SK-N-SH (cell line): ENCODE measurements at regions not wholly inside any gene's neighbourhood (a gene's known extent, or its start where the extent isn't known, plus 50 kb on each side); places are given as distances from the start of the nearest gene placed in this dataset.

Experiments used
- CTCF ChIA-PET: fragments of 300-600, 350-600 bp; formaldehyde crosslinking; extraction: SDS; loops from one replicate; lab custom pipeline; 2021; lab: Yijun Ruan, JAX
- POLR2A ChIA-PET: fragments of 350-600 bp; sonication (Branson Sonifier 250); formaldehyde crosslinking; extraction: SDS; loops from one replicate; lab custom pipeline; 2020; ENCODE audit warnings: antibody characterized with exemption, inconsistent platforms; lab: Yijun Ruan, JAX
- DNase-seq: peaks from one replicate; pipeline ENCODE4 v3.0.0; 2012
- H2AFZ ChIP-seq: fragments of 200-600 bp; sonication (generic); 2 replicates; pipeline ENCODE4 v1.8.1; 2016; ENCODE audit warnings: antibody characterized with exemption, mild to moderate bottlenecking, low read depth
- H3F3A ChIP-seq: fragments of 200-600 bp; sonication (generic); replicated peaks from 2 replicates; pipeline ENCODE3; 2016; ENCODE audit warnings: antibody characterized with exemption, mild to moderate bottlenecking; ENCODE audit not compliant: insufficient read depth
- H3K27ac ChIP-seq, 2 experiments: fragments of 200-500 bp in 1 of 2; fragments of 200-600 bp in 1 of 2; sonication (Bioruptor generic) in 1 of 2; sonication (generic), shearing (Covaris generic) in 1 of 2; 2 replicates each; pipeline versions ENCODE4 v1.5.1 to v1.6.1; 2014 to 2016; ENCODE audit warnings: low read depth in 2 of 2, inconsistent platforms in 1 of 2, low read length in 1 of 2, mild to moderate bottlenecking in 1 of 2, mixed read lengths in 1 of 2
- H3K27me3 ChIP-seq: fragments of 200-600 bp; sonication (generic), shearing (Covaris generic); 2 replicates; pipeline ENCODE4 v1.6.1; 2016; ENCODE audit warnings: mixed run types; ENCODE audit not compliant: insufficient read depth
- H3K36me3 ChIP-seq, 2 experiments: fragments of 200-500 bp in 1 of 2; fragments of 200-600 bp in 1 of 2; sonication (Bioruptor generic) in 1 of 2; sonication (generic) in 1 of 2; replicated peaks in 1 of 2; 2 replicates each; pipeline versions ENCODE3 to v1.5.1; 2014 to 2016; ENCODE audit warnings: low read length in 1 of 2, mild to moderate bottlenecking in 1 of 2; ENCODE audit not compliant: insufficient read depth in 2 of 2, control insufficient read depth in 1 of 2
- H3K4me1 ChIP-seq, 2 experiments: fragments of 200-500 bp in 1 of 2; fragments of 200-600 bp in 1 of 2; sonication (Bioruptor generic) in 1 of 2; sonication (generic), shearing (Covaris generic) in 1 of 2; 2 replicates each; pipeline versions ENCODE4 v1.5.1 to v1.6.1; 2014 to 2016; ENCODE audit warnings: low read depth in 1 of 2, low read length in 1 of 2, mixed run types in 1 of 2; ENCODE audit not compliant: insufficient read depth in 2 of 2, control insufficient read depth in 1 of 2
- H3K4me2 ChIP-seq: fragments of 200-600 bp; sonication (generic), shearing (Covaris generic); 2 replicates; pipeline ENCODE4 v1.6.1; 2017; ENCODE audit warnings: mixed run types
- H3K4me3 ChIP-seq, 2 experiments: fragments of 200-500 bp in 1 of 2; fragments of 200-600 bp in 1 of 2; sonication (Bioruptor generic) in 1 of 2; sonication (generic), shearing (Covaris generic) in 1 of 2; 2 replicates each; pipeline versions ENCODE4 v1.5.1 to v1.8.1; 2014 to 2016; ENCODE audit warnings: low read depth in 2 of 2, inconsistent platforms in 1 of 2, low read length in 1 of 2, mild to moderate bottlenecking in 1 of 2, mixed read lengths in 1 of 2, moderate library complexity in 1 of 2
- H3K79me2 ChIP-seq: fragments of 200-600 bp; sonication (generic); 2 replicates; pipeline ENCODE4 v1.8.1; 2017; ENCODE audit warnings: mild to moderate bottlenecking; ENCODE audit not compliant: insufficient read depth
- H3K9ac ChIP-seq: fragments of 200-600 bp; sonication (generic); 2 replicates; pipeline ENCODE4 v1.6.1; 2017; ENCODE audit warnings: mixed run types
- H3K9me2 ChIP-seq: fragments of 200-600 bp; sonication (generic); 2 replicates; pipeline ENCODE4 v1.6.1; 2017; ENCODE audit warnings: mixed run types
- H3K9me3 ChIP-seq: fragments of 200-600 bp; sonication (generic); 2 replicates; pipeline ENCODE4 v1.6.1; 2017; ENCODE audit warnings: mixed run types, mild to moderate bottlenecking, moderate library complexity
- H4K20me1 ChIP-seq: fragments of 200-600 bp; sonication (generic); 2 replicates; pipeline ENCODE4 v1.6.1; 2017; ENCODE audit warnings: mild to moderate bottlenecking, mixed run types; ENCODE audit not compliant: insufficient read depth
- EZH2phosphoT487 ChIP-seq: fragments of 200-600 bp; sonication (generic); IDR thresholded peaks from 2 replicates; pipeline ENCODE4 v1.6.1; 2017; ENCODE audit warnings: low read depth, mixed run types, mild to moderate bottlenecking, antibody characterized with exemption, moderate library complexity, borderline replicate concordance
- FOSL2 ChIP-seq: IDR thresholded peaks from 2 replicates; pipeline ENCODE4 v1.4.0; 2012; ENCODE audit warnings: low read depth, mild to moderate bottlenecking, moderate library complexity, borderline replicate concordance
- FOXJ3 ChIP-seq: sonication (generic); formaldehyde crosslinking; IDR thresholded peaks from 2 replicates; pipeline ENCODE4 v1.5.1; 2020; ENCODE audit warnings: mild to moderate bottlenecking, missing genetic modification reagents
- MEF2A ChIP-seq: IDR thresholded peaks from 2 replicates; pipeline ENCODE4 v1.4.0; 2012; ENCODE audit warnings: low read depth, borderline replicate concordance
- MXI1 ChIP-seq: IDR thresholded peaks from 2 replicates; pipeline ENCODE4 v1.6.1; 2012; ENCODE audit warnings: mild to moderate bottlenecking, low read depth, low read length, improper control_type of control experiment
- POLR2AphosphoS5 ChIP-seq: IDR thresholded peaks from 2 replicates; pipeline ENCODE4 v1.6.1; 2012; ENCODE audit warnings: low read depth, low read length
- RFX5 ChIP-seq: IDR thresholded peaks from 2 replicates; pipeline ENCODE4 v1.6.1; 2012; ENCODE audit warnings: mild to moderate bottlenecking, improper control_type of control experiment, low read length
- SIN3A ChIP-seq: IDR thresholded peaks from 2 replicates; pipeline ENCODE4 v1.6.1; 2012; ENCODE audit warnings: low read depth, mild to moderate bottlenecking, low read length, moderate library complexity, borderline replicate concordance
- TAF1 ChIP-seq: IDR thresholded peaks from 2 replicates; pipeline ENCODE4 v1.6.1; 2012; ENCODE audit warnings: low read depth, mild to moderate bottlenecking, low read length, moderate library complexity, borderline replicate concordance
- YY1 ChIP-seq: IDR thresholded peaks from 2 replicates; pipeline ENCODE4 v1.4.0; 2012; ENCODE audit warnings: low read depth, mild to moderate bottlenecking
- WGBS: methylation state at CpG from one replicate; pipeline ENCODE4 v1.1.6; 2017; ENCODE audit warnings: low lambda C conversion rate; 5-methylcytosine and 5-hydroxymethylcytosine counted together
- TF ChIP-seq, protein P1 (sequence below): IDR thresholded peaks from 2 replicates; pipeline ENCODE4 v1.4.0; 2012; ENCODE audit warnings: low read depth
- TF ChIP-seq, protein P2 (sequence below): IDR thresholded peaks from 2 replicates; pipeline ENCODE4 v1.6.1; 2012; ENCODE audit warnings: mild to moderate bottlenecking, low read depth, low read length, moderate library complexity
- TF ChIP-seq, protein P3 (sequence below): fragments of 150-350 bp; IDR thresholded peaks from 2 replicates; pipeline ENCODE4 v1.6.1; 2017; ENCODE audit warnings: antibody characterized with exemption, low read length, low read depth, borderline replicate concordance
- TF ChIP-seq, protein P4 (sequence below): IDR thresholded peaks from 2 replicates; pipeline ENCODE4 v1.4.0; 2012; ENCODE audit warnings: low read depth, borderline replicate concordance
- TF ChIP-seq, protein P5 (sequence below): fragments of 150-350 bp; IDR thresholded peaks from 2 replicates; pipeline ENCODE4 v1.6.1; 2016; ENCODE audit warnings: mild to moderate bottlenecking, low read depth, low read length
- TF ChIP-seq, protein P6 (sequence below): IDR thresholded peaks from 2 replicates; pipeline ENCODE4; 2012

DNA sequence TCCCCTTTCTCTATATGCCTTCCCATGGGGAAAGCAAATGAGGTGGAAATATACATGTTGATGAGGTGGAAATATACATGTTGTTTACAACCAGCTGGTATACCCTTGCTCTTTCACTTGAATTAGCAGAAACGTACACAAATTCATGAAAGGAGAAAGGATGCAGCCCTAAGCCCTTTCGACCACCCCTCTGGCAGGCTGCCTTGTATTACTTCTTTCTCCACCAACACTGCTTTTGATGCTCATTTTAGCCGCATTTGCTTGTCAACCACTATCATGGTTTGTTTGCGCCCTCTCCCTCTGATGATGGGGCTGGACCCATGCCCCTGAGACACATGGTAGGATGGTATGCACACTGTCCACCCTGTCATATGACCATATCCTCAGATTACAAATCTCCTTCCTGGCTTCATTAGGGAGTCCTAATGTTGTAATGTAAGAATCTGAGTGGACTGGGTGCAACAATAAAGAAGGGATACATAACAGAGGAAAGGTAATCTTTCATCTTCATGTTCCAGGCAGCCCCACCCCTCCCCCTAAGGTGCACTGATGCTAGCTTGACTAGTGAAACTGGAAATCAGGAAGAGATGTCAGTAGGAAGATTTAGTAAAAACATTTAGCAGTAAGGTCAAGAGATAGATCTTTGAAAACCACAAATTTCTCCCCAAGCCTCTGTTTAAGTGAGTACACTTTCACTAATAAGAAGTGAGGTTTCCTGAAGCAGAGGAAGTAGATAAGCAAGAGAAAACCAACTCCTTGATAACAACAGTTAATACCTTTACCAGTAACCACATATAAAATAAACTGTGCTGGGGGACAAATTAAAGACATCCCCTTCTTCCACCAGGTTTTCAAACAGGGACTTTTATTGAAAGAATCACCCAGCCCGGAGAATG lies 536.8 kb upstream of the NRP1 start:
- TF ChIP-seq MEF2A (no peak), SIN3A (no peak), EZH2phosphoT487 (no peak), FOSL2 (no peak), FOXJ3 (CRISPR knock-in tag) (no peak), YY1 (no peak), TAF1 (no peak), RFX5 (no peak), POLR2AphosphoS5 (no peak), MXI1 (no peak)
- TF ChIP-seq, protein P1, sequence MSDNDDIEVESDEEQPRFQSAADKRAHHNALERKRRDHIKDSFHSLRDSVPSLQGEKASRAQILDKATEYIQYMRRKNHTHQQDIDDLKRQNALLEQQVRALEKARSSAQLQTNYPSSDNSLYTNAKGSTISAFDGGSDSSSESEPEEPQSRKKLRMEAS, result no peak
- TF ChIP-seq, protein P2, sequence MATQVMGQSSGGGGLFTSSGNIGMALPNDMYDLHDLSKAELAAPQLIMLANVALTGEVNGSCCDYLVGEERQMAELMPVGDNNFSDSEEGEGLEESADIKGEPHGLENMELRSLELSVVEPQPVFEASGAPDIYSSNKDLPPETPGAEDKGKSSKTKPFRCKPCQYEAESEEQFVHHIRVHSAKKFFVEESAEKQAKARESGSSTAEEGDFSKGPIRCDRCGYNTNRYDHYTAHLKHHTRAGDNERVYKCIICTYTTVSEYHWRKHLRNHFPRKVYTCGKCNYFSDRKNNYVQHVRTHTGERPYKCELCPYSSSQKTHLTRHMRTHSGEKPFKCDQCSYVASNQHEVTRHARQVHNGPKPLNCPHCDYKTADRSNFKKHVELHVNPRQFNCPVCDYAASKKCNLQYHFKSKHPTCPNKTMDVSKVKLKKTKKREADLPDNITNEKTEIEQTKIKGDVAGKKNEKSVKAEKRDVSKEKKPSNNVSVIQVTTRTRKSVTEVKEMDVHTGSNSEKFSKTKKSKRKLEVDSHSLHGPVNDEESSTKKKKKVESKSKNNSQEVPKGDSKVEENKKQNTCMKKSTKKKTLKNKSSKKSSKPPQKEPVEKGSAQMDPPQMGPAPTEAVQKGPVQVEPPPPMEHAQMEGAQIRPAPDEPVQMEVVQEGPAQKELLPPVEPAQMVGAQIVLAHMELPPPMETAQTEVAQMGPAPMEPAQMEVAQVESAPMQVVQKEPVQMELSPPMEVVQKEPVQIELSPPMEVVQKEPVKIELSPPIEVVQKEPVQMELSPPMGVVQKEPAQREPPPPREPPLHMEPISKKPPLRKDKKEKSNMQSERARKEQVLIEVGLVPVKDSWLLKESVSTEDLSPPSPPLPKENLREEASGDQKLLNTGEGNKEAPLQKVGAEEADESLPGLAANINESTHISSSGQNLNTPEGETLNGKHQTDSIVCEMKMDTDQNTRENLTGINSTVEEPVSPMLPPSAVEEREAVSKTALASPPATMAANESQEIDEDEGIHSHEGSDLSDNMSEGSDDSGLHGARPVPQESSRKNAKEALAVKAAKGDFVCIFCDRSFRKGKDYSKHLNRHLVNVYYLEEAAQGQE, result no peak
- TF ChIP-seq, protein P3, sequence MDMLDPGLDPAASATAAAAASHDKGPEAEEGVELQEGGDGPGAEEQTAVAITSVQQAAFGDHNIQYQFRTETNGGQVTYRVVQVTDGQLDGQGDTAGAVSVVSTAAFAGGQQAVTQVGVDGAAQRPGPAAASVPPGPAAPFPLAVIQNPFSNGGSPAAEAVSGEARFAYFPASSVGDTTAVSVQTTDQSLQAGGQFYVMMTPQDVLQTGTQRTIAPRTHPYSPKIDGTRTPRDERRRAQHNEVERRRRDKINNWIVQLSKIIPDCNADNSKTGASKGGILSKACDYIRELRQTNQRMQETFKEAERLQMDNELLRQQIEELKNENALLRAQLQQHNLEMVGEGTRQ, result no peak
- TF ChIP-seq, protein P4, sequence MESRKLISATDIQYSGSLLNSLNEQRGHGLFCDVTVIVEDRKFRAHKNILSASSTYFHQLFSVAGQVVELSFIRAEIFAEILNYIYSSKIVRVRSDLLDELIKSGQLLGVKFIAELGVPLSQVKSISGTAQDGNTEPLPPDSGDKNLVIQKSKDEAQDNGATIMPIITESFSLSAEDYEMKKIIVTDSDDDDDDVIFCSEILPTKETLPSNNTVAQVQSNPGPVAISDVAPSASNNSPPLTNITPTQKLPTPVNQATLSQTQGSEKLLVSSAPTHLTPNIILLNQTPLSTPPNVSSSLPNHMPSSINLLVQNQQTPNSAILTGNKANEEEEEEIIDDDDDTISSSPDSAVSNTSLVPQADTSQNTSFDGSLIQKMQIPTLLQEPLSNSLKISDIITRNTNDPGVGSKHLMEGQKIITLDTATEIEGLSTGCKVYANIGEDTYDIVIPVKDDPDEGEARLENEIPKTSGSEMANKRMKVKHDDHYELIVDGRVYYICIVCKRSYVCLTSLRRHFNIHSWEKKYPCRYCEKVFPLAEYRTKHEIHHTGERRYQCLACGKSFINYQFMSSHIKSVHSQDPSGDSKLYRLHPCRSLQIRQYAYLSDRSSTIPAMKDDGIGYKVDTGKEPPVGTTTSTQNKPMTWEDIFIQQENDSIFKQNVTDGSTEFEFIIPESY, result no peak
- TF ChIP-seq, protein P5, sequence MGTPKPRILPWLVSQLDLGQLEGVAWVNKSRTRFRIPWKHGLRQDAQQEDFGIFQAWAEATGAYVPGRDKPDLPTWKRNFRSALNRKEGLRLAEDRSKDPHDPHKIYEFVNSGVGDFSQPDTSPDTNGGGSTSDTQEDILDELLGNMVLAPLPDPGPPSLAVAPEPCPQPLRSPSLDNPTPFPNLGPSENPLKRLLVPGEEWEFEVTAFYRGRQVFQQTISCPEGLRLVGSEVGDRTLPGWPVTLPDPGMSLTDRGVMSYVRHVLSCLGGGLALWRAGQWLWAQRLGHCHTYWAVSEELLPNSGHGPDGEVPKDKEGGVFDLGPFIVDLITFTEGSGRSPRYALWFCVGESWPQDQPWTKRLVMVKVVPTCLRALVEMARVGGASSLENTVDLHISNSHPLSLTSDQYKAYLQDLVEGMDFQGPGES, result no peak
- TF ChIP-seq, protein P6, sequence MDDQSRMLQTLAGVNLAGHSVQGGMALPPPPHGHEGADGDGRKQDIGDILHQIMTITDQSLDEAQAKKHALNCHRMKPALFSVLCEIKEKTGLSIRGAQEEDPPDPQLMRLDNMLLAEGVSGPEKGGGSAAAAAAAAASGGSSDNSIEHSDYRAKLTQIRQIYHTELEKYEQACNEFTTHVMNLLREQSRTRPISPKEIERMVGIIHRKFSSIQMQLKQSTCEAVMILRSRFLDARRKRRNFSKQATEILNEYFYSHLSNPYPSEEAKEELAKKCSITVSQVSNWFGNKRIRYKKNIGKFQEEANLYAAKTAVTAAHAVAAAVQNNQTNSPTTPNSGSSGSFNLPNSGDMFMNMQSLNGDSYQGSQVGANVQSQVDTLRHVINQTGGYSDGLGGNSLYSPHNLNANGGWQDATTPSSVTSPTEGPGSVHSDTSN, result no peak
- H3K4me1 ChIP-seq, result peaks cover 0 to 5% of the 10 kb centered on the region in 2 experiments; a peak in 2 of 4 replicates
- H3K27me3 ChIP-seq, result no peaks in the 10 kb centered on the region; the same call in 1 of the 2 replicates
- 83% methylated on average over 5 of the region's 5 CpGs for WGBS
- no peak overlapping the region for H3K9ac ChIP-seq
- H3K9me3 ChIP-seq, result no peaks in the 10 kb centered on the region
- H3K4me3 ChIP-seq, result no peak overlapping the region
- H3F3A ChIP-seq, result no peaks in the 10 kb centered on the region
- ChIA-PET CTCF (interaction anchor here (1.4 to 1.6 kb wide), 2 partner anchors 15 to 537 kb away, joined by 3 read pairs; partner anchors contain the start of gene NRP1), POLR2A (no interaction called here)
- H4K20me1 ChIP-seq, result no peaks in the 10 kb centered on the region
- H3K9me2 ChIP-seq, result no peaks in the 10 kb centered on the region
- DNase-seq, result no peak
- H3K79me2 ChIP-seq, result no peaks in the 10 kb centered on the region
- H2AFZ ChIP-seq, result no peak overlapping the region
- H3K36me3 ChIP-seq, result no peaks in the 10 kb centered on the region
- H3K4me2 ChIP-seq, result no peak overlapping the region
- H3K27ac ChIP-seq, result no peak overlapping the region
